NCI-H2171 treated with DMSO at 0.1 percent for 48 hours (cell line): ENCODE measurements at regions not wholly inside any gene's neighbourhood (a gene's known extent, or its start where the extent isn't known, plus 50 kb on each side); places are given as distances from the start of the nearest gene placed in this dataset.
"Not testable (repeated sequence)": the region's sequence is repeated elsewhere in the genome, so short reads cannot be mapped to it uniquely, and the experiment has no call there.

ENCODE experiments used
- DNase-seq: peaks from one replicate; lab custom pipeline; 2025; lab: John Stamatoyannopoulos, UW

DNA sequence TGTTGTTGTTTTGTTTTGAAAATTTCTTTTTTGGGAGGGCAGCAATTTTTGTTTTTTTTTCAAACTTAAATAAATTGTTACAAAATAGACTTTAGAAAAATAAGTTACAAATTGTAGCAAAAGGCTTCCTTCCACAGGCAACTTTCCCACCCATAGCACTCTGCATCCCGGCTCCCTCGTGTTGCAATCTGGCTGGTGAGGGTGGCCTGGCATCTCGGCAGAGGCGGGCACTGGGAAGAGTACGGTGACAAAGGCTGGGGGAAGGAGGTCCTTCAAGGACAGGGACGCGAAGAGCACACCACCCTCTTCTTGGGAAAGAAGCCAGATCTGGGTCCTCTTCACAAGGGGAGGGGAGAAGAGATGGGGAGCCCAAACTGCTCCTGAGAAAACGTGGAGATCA, 379.7 kb downstream of the OLFM4 start:
- no peak for DNase-seq

DNA sequence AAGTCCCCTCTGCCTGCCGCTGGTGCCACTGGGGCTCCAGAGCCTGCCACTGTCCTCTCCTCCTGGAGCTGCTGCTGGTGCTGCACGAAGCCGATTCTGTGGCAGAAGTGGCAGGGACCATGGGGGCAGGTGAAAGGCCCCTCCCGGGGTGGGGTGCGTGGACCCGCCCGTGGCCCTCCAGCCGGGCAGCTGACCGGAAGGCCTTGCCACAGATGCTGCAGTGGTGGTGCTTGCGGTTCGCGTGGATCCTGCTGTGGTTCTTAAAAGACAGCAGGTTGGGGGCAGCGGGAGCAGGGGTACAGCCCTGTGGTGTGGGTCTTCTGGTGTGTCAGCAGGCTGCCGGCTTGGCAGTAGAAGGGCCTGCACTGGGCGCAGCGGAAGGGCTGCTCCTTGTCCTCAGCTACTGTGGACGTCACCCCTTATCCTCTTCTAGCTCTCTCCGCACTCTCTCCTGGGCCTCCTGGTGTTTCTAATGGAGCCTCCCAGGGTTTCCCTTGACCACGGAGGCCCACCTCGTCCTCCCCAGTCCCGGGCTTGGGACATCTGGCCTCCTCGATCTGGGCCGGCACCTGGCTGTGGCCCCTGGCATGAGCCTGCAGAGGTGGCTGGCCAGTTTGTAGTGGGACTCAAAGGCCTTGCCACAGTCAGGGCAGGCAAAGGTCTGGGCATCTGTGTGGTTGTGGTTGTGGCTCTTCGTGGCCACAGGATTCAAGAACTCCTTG, 380.4 kb downstream of the OLFM4 start:
- DNase-seq, result no peak

DNA sequence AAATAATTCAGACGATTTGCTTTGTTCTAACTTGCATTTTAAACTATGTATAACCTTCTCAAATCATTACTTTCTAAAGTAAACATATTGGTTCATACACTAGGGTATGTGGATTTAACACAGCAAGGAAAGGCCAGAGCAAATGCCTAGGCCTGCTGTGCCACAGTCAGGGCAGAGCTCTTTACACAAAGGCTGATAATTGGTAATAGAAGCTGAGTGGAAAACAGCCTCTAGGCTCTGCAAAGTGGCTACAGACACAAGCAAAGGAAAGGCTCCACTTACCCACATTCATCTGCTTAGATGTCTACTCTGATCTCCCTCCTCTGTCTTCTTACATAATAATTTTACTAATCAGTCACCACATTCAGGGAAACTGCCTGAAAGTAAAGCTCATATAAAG, 382.9 kb downstream of the OLFM4 start:
- no peak for DNase-seq

DNA sequence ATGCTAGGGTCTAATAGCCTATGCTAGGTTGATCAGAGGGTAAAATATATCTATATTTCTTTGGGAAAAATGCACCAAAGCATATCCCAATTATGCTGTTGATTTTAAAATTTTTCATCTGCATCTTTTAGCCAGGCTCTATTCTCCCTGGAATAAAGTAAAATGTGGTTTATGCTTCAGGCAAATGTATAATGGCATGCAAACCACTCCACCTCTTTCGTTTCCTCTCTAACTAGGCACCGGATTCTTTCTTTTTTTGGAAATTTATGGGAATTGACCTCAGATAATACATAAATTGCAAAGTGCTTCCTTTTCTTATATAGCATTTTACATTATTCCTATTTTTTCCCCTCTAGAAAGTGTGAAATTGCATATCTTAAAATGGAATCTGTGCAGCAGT, 386.5 kb downstream of the OLFM4 start:
- DNase-seq, result no peak

DNA sequence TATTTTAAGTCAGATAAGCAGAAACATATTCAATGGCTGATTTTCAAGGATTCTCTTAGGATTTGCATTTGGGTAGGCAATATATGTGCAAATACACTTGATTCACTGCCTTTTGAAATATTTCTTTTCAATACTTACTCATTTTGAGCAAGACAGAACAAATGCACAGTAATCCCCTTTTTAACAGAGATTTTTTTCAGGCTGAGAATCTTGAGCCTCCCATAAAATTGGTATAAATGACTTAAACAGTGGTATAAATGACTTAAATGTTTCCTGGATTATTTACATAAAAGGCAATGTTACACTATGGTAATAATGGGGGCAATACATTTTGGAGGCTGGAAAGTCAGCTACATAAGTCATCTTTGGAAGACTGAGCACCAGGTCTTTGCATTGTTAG, 389.0 kb downstream of the OLFM4 start:
- no peak for DNase-seq

DNA sequence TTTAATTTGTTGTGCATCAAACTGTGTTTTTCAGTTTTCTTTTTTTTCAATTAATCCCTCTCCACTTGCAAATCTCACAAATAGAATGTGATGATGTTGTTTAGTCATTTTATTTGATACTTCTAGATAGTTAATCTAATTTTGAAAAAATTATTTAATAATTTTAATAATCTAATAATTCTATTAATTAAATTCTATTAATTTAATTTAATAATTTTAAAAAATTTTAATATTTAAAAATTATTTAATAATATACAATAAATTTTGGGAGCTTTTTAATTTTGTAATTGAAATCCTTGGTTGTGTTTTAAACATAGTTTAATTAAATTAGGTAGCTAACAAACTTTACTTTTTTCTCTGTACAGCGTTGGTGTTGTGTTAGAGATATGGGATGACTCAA, 393.8 kb downstream of the OLFM4 start:
- DNase-seq, result no peak

DNA sequence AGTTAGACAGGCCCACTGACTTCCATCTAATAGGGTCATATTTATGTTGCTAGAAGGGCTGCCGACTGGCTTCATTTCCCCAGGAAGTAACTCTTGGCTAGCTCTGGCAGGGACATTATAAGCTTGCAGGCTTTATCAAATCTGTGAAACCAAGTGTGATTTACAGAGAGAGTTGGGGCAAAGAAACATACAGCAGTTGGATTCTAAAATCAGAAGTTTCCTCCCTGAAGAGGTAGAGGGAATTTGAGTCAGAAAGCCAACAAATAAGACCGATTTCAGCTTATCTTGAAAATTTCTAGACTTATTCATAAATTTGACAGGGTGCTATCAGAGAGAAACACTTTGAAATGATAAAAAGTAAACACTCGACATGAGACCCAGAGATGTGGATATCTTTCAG, 407.8 kb downstream of the OLFM4 start:
- DNase-seq, result no peak

DNA sequence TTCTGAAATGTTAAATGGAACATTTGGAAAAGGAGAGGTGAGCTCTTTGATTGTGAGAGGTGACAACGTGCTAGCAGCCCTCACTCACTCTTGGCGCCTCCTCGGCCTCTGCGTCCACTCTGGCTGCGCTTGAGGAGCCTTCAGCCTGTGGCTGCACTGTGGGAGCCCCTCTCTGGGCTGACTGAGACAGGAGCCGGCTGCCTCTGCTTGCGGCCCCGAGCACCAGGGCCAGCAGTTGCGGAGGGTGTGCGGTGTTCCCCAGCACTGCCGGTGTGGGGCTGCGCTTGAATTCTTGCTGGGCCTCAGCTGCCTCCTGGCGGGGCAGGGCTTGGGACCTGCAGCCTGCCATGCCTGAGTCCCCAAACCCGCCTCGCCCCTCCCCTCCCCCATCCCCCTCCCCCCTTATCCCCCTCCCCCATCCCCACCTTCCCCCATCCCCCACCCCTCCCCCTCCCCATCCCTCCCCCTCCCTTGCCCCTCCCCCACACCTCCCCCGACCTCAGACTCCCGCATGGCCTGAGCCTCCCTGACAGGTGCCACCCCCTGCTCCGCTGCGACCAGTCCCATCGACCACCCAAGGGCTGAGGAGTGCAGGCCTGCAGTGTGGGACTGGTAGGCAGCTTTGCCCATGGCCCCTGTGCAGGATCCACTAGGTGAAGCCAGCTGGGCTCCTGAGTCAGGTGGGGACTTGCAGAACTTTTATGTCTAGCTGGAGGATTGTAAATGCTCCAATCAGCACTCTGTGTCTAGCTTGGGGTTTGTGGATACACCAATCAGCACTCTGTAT, 411.0 kb downstream of the OLFM4 start:
- no peak for DNase-seq

DNA sequence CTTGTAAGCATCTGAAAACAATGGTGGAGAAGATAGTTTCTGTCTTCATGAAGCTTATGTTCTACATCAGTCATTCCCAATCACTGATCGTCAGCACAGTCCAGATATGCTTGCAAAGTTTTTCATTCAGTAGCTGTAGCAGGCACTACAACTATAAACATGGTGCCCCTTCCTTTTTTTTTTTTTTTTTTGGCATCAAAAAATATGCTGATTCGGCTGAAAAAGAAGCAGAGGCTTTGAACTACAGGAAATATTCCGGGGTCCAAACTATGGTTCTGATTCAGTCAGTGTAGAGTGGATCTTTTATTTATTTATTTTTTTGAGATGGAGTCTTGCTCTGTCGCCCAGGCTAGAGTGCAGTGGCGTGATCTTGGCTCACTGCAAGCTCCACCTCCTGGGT, 414.4 kb downstream of the OLFM4 start:
- no peak for DNase-seq

DNA sequence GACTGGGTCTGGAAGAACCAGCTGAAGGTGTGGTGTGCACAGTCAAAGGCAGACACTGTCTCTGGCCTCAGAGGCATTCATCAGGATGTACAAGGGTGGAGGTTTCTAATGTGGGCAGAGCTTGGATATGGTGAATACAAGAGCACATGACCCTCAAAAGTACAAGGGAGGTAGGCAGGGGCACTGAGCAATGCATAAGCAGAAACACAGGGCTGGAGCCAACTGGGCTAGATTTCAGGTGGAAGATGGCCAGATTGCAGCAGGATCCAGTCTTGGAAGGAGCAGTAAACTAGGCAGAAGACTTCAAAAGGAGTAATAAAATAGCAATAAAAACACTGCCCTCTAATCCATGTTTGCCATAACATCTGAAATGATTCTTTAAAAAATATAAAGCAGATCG, 417.1 kb downstream of the OLFM4 start:
- DNase-seq, result no peak

DNA sequence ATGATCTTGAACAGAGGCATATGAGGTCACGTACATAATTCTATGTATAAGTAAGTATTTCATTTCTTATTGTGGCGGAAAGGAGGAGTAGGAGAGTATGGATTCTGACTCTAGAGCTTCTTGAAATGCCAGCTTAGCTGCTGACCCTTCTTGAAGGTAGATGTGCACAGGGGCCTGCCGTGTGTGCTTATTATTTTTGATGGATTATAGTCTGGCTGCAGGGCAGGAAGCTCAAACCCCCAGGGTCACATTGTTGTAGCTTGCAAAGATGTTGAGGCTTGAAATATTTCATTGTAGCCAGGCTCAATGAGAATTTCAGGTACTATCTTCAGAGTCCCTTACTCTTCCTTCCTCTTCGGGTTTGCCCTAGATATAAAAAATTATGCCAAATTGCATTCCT, 418.8 kb downstream of the OLFM4 start:
- no peak for DNase-seq

DNA sequence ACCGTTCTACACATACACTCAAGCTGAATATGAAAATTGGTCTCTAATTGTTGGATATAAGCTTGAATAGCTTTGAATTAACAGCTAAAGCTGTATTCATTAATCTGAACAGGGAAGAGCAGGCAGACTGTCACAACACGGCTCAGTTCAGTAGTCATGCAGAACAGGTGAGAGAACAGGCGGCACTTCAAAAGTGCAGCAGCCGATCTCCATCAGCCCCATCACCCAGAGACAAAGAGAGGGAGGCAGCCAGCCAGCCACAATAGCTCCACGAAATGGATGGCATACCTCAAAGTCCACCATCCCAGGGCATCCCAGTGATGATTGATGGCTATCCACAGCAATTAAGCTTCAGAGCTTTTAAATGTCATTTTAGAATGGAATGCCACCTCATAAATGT, 419.2 kb downstream of the OLFM4 start:
- DNase-seq, result no peak

DNA sequence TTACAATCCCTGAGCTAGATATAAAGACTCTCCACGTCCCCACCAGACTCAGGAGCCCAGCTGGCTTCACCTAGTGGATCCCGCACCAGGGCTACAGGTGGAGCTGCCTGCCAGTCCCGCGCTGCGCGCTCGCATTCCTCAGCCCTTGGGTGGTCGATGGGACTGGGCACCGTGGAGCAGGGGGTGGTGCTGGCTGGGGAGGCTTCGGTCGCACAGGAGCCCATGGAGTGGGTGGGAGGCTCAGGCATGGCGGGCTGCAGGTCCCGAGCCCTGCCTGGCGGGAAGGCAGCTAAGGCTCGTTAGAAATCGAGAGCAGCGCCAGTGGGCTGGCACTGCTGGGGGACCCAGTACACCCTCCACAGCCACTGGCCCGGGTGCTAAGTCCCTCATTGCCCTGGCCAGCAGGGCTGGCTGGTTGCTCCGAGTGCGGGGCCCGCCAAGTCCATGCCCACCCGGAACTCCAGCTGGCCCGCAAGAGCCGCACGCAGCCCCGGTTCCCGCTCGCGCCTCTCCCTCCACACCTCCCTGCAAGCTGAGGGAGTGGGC, 423.7 kb downstream of the OLFM4 start:
- DNase-seq, result not testable (repeated sequence)

DNA sequence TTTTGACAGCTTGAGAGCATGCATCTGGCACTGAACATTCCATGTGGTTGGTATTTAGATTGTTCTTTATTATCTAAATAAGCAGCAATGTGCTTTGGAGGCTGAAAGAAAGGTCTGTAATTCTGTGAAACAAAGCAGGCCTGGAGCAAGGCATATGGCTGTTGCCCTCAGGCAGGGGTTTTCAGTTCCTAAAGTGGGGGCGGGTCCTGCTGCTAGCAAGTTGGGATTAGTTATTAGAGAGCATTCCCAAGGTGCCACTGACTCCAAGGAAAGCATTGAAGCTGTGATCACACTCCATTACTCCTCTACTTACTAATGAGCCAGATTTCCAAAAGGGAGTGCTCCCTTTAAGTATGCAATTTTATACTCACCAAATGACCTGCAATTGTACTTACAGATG, 432.2 kb downstream of the OLFM4 start:
- DNase-seq, result no peak

DNA sequence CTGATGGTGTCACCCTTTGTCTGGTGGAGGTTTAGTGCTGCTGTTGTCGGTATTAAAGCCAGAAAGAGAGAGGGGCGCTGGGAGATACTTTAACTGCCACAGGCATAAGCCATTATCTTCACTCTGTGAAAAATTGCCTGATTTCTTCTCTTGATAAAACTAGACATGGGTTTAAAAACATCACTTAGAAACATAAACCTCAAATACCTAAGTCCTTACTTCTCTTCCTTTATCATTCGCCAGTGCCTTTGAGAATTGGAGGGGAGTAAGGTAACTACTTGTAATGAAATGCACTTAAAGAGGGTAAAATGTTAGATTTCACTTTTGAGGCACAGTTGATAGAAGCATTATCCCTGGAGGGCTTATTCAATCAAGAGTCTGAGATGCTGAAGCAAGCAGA, 434.5 kb downstream of the OLFM4 start:
- no peak for DNase-seq

DNA sequence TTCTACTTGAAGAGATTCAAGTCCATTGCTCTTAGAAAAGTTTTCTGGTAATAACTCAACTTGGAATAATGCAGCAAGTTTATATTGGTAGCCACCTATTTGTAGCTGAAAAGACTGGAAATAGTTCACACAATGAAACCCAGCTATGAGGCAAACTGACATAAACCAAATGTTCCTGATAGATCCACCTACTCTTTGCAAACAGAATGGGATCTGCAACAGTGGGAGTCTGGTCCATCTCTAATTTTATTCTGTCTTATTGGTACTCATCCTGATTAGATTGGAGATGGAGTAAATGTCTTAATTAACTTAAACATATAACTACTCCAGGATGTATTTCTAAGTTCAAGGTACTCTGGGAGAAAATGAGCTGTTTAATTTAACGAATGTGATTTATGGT, 438.0 kb downstream of the OLFM4 start:
- DNase-seq, result no peak

DNA sequence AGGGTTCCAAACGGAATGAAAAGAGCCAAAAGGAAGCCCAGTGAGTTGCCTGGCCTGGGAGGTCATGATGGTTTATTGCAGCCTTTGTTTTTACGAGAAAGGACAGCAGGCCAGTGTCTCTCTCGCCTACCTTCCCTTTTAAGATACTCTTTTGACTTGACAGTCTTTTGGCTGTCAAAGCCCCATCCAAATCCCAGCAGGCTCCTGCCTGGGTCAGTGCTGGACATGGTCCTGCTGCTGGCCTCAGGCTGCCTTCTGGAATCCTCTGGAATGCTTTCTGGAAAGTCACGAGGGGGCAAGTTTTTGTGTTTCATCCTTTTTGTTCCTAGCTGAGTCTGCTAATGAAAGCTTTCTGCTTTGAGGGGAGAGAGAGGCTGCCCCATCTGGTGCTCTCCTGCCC, 444.8 kb downstream of the OLFM4 start:
- DNase-seq, result no peak

DNA sequence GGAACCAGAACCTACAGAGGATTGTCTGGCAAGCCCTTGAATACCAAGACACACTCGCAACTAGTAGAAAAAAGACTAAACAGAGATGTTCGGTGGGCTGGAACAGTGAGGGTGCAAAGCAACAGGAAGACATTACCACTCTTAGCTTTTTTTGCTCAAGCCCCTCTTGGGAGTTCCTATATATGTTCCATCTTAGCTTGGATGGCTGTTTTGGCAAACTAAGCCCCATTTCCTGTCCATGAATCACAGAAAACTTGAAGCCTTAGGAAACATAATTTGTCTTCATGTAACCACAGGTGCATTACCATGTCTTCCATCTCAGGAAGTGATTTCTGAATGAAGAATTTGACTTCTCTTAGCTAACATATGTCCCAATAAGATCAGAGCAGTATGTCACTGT, 446.3 kb downstream of the OLFM4 start:
- DNase-seq, result no peak

DNA sequence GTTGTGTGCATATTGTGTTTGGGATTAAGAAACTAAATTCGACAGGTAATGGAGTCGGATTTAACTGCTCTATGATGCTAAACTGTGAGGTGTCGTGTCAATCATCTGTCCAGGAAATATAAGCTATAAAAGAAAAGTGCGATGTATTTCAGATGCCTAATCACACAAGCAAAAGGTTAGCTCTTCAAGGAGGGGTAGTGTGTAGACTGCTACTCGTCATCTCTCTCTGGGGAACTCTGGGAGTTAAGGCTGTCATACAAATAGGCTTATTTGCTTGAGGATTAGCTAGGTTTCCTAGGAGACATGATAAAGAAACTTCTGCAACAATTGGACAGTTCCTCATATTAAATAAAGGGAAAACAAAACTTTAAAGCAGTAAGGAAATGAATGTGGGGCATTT, 462.1 kb downstream of the OLFM4 start:
- no peak for DNase-seq

DNA sequence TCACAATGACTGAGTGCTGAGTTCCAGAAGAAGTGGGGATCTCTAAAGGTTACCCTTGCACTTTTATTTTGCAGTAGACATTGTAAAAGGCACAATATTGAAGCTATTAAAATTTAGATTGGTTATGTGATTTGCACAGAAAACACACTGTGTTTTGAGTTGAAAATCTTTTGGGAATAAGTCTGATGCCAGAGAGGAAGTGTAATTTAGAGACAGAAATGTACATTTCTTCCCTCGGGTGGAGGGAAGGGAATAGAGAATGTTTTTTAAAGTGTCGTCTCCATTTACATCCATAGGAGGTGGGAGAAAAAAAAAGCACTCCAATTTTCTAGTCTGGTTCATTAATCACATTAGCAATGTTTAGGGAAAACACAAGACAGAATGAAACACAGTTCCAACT, 465.8 kb downstream of the OLFM4 start:
- peak; percentile 57 for DNase-seq

DNA sequence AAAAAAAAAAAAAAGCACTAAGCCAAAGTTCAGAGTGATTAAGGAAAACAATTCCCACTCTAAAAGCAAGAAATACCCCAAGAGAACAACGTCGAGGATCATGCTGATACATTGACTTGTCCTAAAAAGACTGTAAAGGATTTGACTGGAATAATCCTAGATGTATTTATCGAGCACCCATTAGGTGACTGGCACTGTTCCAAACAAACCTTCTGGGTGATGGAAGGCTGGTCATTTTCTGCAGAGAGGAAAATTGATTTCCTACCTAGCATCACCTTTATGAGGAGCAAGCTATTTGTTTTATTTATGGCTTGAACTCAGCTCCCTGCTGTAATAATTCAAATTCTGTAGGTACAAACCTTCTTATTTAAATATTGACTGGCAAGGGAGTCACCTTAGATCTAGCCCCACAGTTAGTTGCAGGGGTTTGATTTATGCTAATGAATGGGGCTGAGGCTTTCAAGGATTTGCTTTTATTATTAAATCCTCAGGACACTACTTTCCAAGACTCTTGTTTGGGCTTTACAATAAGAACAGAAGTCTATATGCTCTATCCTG, 471.0 kb downstream of the OLFM4 start:
- no peak for DNase-seq

DNA sequence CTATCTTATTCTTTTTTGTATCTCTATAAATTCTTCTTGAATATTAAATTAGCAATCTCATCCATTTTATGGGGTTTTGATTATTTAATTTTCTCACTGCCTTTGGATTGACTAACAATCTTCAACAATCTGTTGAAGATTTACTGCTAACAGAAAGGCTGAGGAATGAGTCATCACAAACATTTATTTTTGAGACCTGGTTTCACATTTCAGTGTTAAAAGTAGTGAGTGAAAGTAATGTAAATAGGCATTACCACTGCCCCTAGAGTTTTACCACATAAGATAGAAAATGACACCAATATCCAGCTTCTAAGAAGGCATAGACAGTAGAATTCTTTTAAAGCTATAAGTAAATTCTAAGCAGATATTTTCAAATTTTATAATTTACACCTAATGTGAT, 472.8 kb downstream of the OLFM4 start:
- peak; percentile 24 for DNase-seq

DNA sequence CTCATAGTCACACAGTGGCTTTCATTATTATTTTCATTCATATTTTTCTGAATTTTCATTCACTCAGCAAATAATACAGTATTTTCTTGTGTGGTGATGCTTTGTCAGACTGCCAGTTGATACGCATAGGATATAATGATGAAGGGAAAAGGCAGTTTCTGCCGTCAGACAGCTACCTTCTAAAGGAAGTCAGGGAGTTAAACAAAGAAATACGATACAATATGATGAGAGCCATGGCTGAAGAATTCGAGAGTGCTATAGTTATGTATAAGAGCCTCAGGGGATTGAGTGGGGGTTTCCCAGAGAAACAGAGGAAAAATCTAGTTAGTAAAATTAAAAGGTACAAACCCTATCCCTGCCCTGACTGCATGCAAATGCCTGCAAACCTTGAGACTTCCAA, 479.1 kb downstream of the OLFM4 start:
- peak; percentile 25 for DNase-seq
